ENCODE measurements at regions not wholly inside any gene's neighbourhood (a gene's known extent, or its start where the extent isn't known, plus 50 kb on each side); places are given as distances from the start of the nearest gene placed in this dataset.

- H3K36me3 ChIP-seq = no peaks in the 10 kb centered on the region
- intact Hi-C loops (cut with DNase I) = no loop called here
- H3K27me3 ChIP-seq = no peaks in the 10 kb centered on the region
- H3K9me3 ChIP-seq = peaks cover 0 to 22% of the 10 kb centered on the region in 2 donors
- no peak overlapping the region for H3K4me3 ChIP-seq
- no peak for TF ChIP-seq CTCF (IDR thresholded peaks at IDR 0.05)
- ATAC-seq = no peak
- no peak for DNase-seq
- H3K27ac ChIP-seq = no peak overlapping the region
- no peaks in the 10 kb centered on the region for H3K4me1 ChIP-seq
Measured at GRCh38 chr6:169020821-169021220, 232.8 kb downstream of the THBS2 start.

GRCh38 chr6:169019727-169020491, 233.7 kb downstream of the THBS2 start:
- ATAC-seq (no peak), DNase-seq (no peak)
- H3K27me3 ChIP-seq = no peaks in the 10 kb centered on the region
- no peak for TF ChIP-seq CTCF (IDR thresholded peaks at IDR 0.05)
- H3K27ac ChIP-seq = no peak overlapping the region
- H3K4me1 ChIP-seq = no peaks in the 10 kb centered on the region
- no peak overlapping the region for H3K4me3 ChIP-seq
- H3K36me3 ChIP-seq = no peaks in the 10 kb centered on the region
- H3K9me3 ChIP-seq = peaks cover 0 to 17% of the 10 kb centered on the region in 2 donors
- intact Hi-C loops (cut with DNase I) = no loop called here

GRCh38 chr6:169019111-169019510, 234.5 kb downstream of the THBS2 start:
- H3K9me3 ChIP-seq = peaks cover 0 to 13% of the 10 kb centered on the region in 2 donors
- no peak overlapping the region for H3K27ac ChIP-seq
- intact Hi-C loops (cut with DNase I) = no loop called here
- no peaks in the 10 kb centered on the region for H3K4me1 ChIP-seq
- H3K4me3 ChIP-seq = no peak overlapping the region
- no peak for TF ChIP-seq CTCF (IDR thresholded peaks at IDR 0.05)
- ATAC-seq (no peak), DNase-seq (no peak)
- H3K27me3 ChIP-seq = no peaks in the 10 kb centered on the region
- H3K36me3 ChIP-seq = no peaks in the 10 kb centered on the region

GRCh38 chr6:169016758-169017157, 236.9 kb downstream of the THBS2 start:
- Histone ChIP-seq H3K36me3 (no peaks in the 10 kb centered on the region), H3K27ac (no peak overlapping the region), H3K4me1 (no peaks in the 10 kb centered on the region), H3K27me3 (no peaks in the 10 kb centered on the region), H3K4me3 (no peak overlapping the region), H3K9me3 (peaks cover 0 to 11% of the 10 kb centered on the region in 2 donors)
- intact Hi-C loops (cut with DNase I) = no loop called here
- TF ChIP-seq CTCF (IDR thresholded peaks at IDR 0.05) = no peak
- DNase-seq (no peak), ATAC-seq (no peak)

GRCh38 chr6:169014211-169015197, 239.1 kb downstream of the THBS2 start:
- ATAC-seq = no peak
- Histone ChIP-seq H3K9me3 (peaks cover 0 to 11% of the 10 kb centered on the region in 2 donors), H3K4me1 (no peaks in the 10 kb centered on the region), H3K27ac (no peak overlapping the region), H3K36me3 (no peaks in the 10 kb centered on the region), H3K4me3 (no peak overlapping the region), H3K27me3 (no peaks in the 10 kb centered on the region)
- no peak for TF ChIP-seq CTCF (IDR thresholded peaks at IDR 0.05)
- no peak for DNase-seq
- intact Hi-C loops (cut with DNase I) = no loop called here
